A673 (cell line): ENCODE measurements at regions not wholly inside any gene's neighbourhood (a gene's known extent, or its start where the extent isn't known, plus 50 kb on each side); places are given as distances from the start of the nearest gene placed in this dataset.

Experiments
- BruUV-seq: library from RNA; stranded (reverse); fragments of 400-500 nt; replicated peaks from 2 replicates; lab custom pipeline; 2021; lab: Mats Ljungman, UMichigan
- CTCF ChIA-PET: fragments of 300-600 bp; sonication (Branson Sonifier 250); formaldehyde crosslinking; loops from one replicate; lab custom pipeline; 2022; ENCODE audit warnings: antibody characterized with exemption; lab: Charles Lee
- POLR2A ChIA-PET: fragments of 300-600 bp; sonication (Branson Sonifier 250); formaldehyde crosslinking; loops from one replicate; lab custom pipeline; 2022; ENCODE audit warnings: antibody characterized with exemption; ENCODE audit not compliant: low non-redundant PET; lab: Charles Lee
- DNase-seq: peaks from one replicate; pipeline ENCODE4 v3.0.0-alpha.2; 2015; ENCODE audit warnings: low spot score
- H3K27ac ChIP-seq: fragments of 200-600 bp; sonication (generic); 2 replicates; pipeline ENCODE4 v1.5.1; 2016; ENCODE audit warnings: mixed run types, low read depth, mild to moderate bottlenecking, mixed read lengths, antibody characterized with exemption, low read length; ENCODE audit not compliant: poor library complexity, severe bottlenecking
- H3K27me3 ChIP-seq: fragments of 200-600 bp; sonication (generic); replicated peaks from 2 replicates; pipeline ENCODE4 v1.6.1; 2017; ENCODE audit warnings: mixed run types, low read depth, mild to moderate bottlenecking, mixed read lengths, antibody characterized with exemption, low read length; ENCODE audit not compliant: insufficient read depth, poor library complexity
- H3K36me3 ChIP-seq: fragments of 200-600 bp; sonication (generic); 2 replicates; pipeline ENCODE4 v1.6.1; 2016; ENCODE audit warnings: mixed run types, mild to moderate bottlenecking, mixed read lengths, antibody characterized with exemption, low read length; ENCODE audit not compliant: insufficient read depth, poor library complexity, severe bottlenecking
- H3K4me1 ChIP-seq: fragments of 200-600 bp; sonication (generic); 2 replicates; pipeline ENCODE4 v1.6.1; 2017; ENCODE audit warnings: mixed run types, mild to moderate bottlenecking, mixed read lengths, antibody characterized with exemption, low read length; ENCODE audit not compliant: insufficient read depth, poor library complexity, severe bottlenecking
- H3K4me3 ChIP-seq: fragments of 200-600 bp; sonication (generic); 2 replicates; pipeline ENCODE4 v1.5.1; 2016; ENCODE audit warnings: low read depth, mixed run types, mild to moderate bottlenecking, mixed read lengths, low read length; ENCODE audit not compliant: poor library complexity, severe bottlenecking
- H3K9me3 ChIP-seq: fragments of 200-600 bp; sonication (generic); 2 replicates; pipeline ENCODE4 v1.6.1; 2016; ENCODE audit warnings: mixed run types, low read depth, mild to moderate bottlenecking, mixed read lengths, antibody characterized with exemption, low read length; ENCODE audit not compliant: poor library complexity, severe bottlenecking
- CTCF ChIP-seq: fragments of 300-800, 200-600 bp; sonication (generic); conservative IDR thresholded peaks from 2 replicates; pipeline ENCODE4 v1.5.1; 2017; ENCODE audit warnings: low read depth, mild to moderate bottlenecking, antibody characterized with exemption, low read length, moderate library complexity, mixed read lengths
- EZH2 ChIP-seq: fragments of 200-600 bp; sonication (generic); IDR thresholded peaks from 2 replicates; pipeline ENCODE4 v1.6.1; 2017; ENCODE audit warnings: borderline replicate concordance, low read depth, mild to moderate bottlenecking, mixed read lengths, antibody characterized with exemption, low read length; ENCODE audit not compliant: poor library complexity, severe bottlenecking
- intact Hi-C: fragments of 100-400 bp; cut with micrococcal nuclease; formaldehyde crosslinking; loops from one replicate; pipeline ENCODE4 v1.10.0; 2022; ENCODE audit not compliant: unreplicated experiment

DNA sequence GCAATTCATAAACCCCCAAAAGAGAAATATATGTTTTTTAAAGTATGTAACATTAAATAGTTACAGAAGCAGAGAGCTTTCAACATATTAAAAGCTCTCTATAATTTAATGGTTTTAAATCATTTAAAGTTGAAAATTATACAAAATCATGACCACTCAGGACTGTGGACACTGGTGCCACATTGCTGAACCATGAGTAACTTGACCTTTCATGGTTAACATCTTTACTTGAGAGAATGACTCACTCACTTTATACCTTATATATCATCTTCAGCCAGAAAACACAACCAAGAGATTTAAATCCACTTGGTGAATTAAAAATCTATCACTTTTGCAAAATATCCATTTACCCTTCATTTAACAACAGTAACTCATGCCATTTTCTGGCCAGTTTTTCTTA lies 584.3 kb upstream of the SMIM31 start:
- DNase-seq = no peak
- ChIA-PET CTCF (no interaction called here), POLR2A (no interaction called here)
- Histone ChIP-seq H3K36me3 (no peaks in the 10 kb centered on the region), H3K27ac (no peak overlapping the region), H3K27me3 (no peaks in the 10 kb centered on the region), H3K9me3 (no peaks in the 10 kb centered on the region), H3K4me1 (no peaks in the 10 kb centered on the region), H3K4me3 (no peak overlapping the region)
- BruUV-seq = no TSS peak
- no peak for TF ChIP-seq CTCF
- TF ChIP-seq EZH2 = no peak
- intact Hi-C loops = no loop called here

DNA sequence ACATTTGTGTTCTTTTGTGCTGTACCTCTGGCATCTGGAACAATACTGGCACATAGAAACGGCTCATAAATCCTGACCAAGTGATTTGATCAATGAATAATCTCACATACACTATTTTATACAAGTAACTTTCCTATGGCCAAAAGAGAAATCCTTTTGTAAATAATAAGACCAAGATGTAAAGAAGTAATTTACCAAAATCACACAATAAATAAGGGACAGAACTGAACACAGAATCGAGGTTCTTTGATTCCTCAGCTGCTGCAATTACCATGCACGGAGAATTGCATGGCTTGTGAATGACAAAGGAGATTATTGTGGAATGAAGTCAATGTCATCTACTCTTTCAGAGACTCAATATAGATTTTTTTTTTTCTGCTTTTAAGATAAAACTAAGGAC lies 576.8 kb upstream of the SMIM31 start:
- Histone ChIP-seq H3K27me3 (no peaks in the 10 kb centered on the region), H3K36me3 (no peaks in the 10 kb centered on the region), H3K27ac (no peak overlapping the region), H3K9me3 (no peaks in the 10 kb centered on the region), H3K4me1 (no peaks in the 10 kb centered on the region), H3K4me3 (no peak overlapping the region)
- ChIA-PET CTCF (no interaction called here), POLR2A (no interaction called here)
- DNase-seq = no peak
- no TSS peak for BruUV-seq
- intact Hi-C loops = no loop called here
- TF ChIP-seq CTCF = no peak
- TF ChIP-seq EZH2 = no peak

- Histone ChIP-seq H3K27me3 (no peaks in the 10 kb centered on the region), H3K36me3 (no peaks in the 10 kb centered on the region), H3K4me1 (no peaks in the 10 kb centered on the region), H3K4me3 (no peak overlapping the region), H3K27ac (no peak overlapping the region), H3K9me3 (no peaks in the 10 kb centered on the region)
- no peak for DNase-seq
- ChIA-PET POLR2A (no interaction called here), CTCF (no interaction called here)
- no TSS peak for BruUV-seq
- intact Hi-C loops = no loop called here
- no peak for TF ChIP-seq EZH2
- no peak for TF ChIP-seq CTCF
Measured at GRCh38 chr4:164177753-164178152, 576.2 kb upstream of the SMIM31 start.
